SK-MEL-5 (cell line): ENCODE measurements at regions not wholly inside any gene's neighbourhood (a gene's known extent, or its start where the extent isn't known, plus 50 kb on each side); places are given as distances from the start of the nearest gene placed in this dataset.

ENCODE experiments used
- DNase-seq: peaks from one replicate; pipeline ENCODE4 v3.0.0-alpha.2; 2016; ENCODE audit warnings: low read depth, low spot score
- in situ Hi-C: cut with HindIII; loops from 2 replicates; pipeline ENCODE4 v1.10.0; 2016; ENCODE audit warnings: low sequenced_read_pairs, high pct_unique_total_duplicates, low pct_unique_long_range_greater_than_20kb

- in situ Hi-C loops = no loop called here
- no peak for DNase-seq
Measured at GRCh38 chr3:127096256-127097071, 96.5 kb upstream of the PRR23E start.

- no peak for DNase-seq
- in situ Hi-C loops = no loop called here
Measured at GRCh38 chr3:127097072-127097405, 95.9 kb upstream of the PRR23E start.

GRCh38 chr3:127097481-127097880 lies 95.5 kb upstream of the PRR23E start:
- in situ Hi-C loops = no loop called here
- no peak for DNase-seq

- in situ Hi-C loops = no loop called here
- DNase-seq = no peak
Measured at GRCh38 chr3:127099982-127100381, 92.9 kb upstream of the PRR23E start.

- DNase-seq = no peak
- in situ Hi-C loops = no loop called here
Measured at GRCh38 chr3:127100459-127101410, 92.2 kb upstream of the PRR23E start.

GRCh38 chr3:127101411-127102187 lies 91.3 kb upstream of the PRR23E start:
- in situ Hi-C loops = no loop called here
- no peak for DNase-seq

GRCh38 chr3:127102188-127102520 lies 90.8 kb upstream of the PRR23E start:
- no peak for DNase-seq
- in situ Hi-C loops = no loop called here

GRCh38 chr3:127102587-127102986 lies 90.3 kb upstream of the PRR23E start:
- DNase-seq = no peak
- in situ Hi-C loops = no loop called here

- in situ Hi-C loops = no loop called here
- no peak for DNase-seq
Measured at GRCh38 chr3:127103080-127103479, 89.9 kb upstream of the PRR23E start.

GRCh38 chr3:127104586-127104985 lies 88.3 kb upstream of the PRR23E start:
- in situ Hi-C loops = no loop called here
- DNase-seq = no peak

GRCh38 chr3:127105587-127105986 lies 87.3 kb upstream of the PRR23E start:
- in situ Hi-C loops = no loop called here
- no peak for DNase-seq

- DNase-seq = no peak
- in situ Hi-C loops = no loop called here
Measured at GRCh38 chr3:127106053-127106452, 86.9 kb upstream of the PRR23E start.

- in situ Hi-C loops = no loop called here
- no peak for DNase-seq
Measured at GRCh38 chr3:127106456-127106855, 86.5 kb upstream of the PRR23E start.

- in situ Hi-C loops = no loop called here
- DNase-seq = no peak
Measured at GRCh38 chr3:127107002-127107401, 85.9 kb upstream of the PRR23E start.

- in situ Hi-C loops = no loop called here
- no peak for DNase-seq
Measured at GRCh38 chr3:127107491-127108375, 85.2 kb upstream of the PRR23E start.

- DNase-seq = no peak
- in situ Hi-C loops = no loop called here
Measured at GRCh38 chr3:127108796-127109195, 84.1 kb upstream of the PRR23E start.

- in situ Hi-C loops = no loop called here
- no peak for DNase-seq
Measured at GRCh38 chr3:127110982-127111693, 81.8 kb upstream of the PRR23E start.
